HG03175 (cell line): ENCODE measurements at regions not wholly inside any gene's neighbourhood (a gene's known extent, or its start where the extent isn't known, plus 50 kb on each side); places are given as distances from the start of the nearest gene placed in this dataset.

ENCODE experiments used
- ATAC-seq: cut with Tn5 transposase; IDR thresholded peaks from one replicate; pipeline ENCODE4 v1.9.1; 2021; ENCODE audit warnings: mild to moderate bottlenecking, moderate library complexity; ENCODE audit not compliant: unreplicated experiment

GRCh38 chr17:15048933-15049794 lies 216.0 kb downstream of the PMP22 start:
- no peak for ATAC-seq

- no peak for ATAC-seq
Measured at GRCh38 chr17:15048381-15048780, 216.7 kb downstream of the PMP22 start.

GRCh38 chr17:15042311-15042710 lies 222.8 kb downstream of the PMP22 start:
- no peak for ATAC-seq

DNA sequence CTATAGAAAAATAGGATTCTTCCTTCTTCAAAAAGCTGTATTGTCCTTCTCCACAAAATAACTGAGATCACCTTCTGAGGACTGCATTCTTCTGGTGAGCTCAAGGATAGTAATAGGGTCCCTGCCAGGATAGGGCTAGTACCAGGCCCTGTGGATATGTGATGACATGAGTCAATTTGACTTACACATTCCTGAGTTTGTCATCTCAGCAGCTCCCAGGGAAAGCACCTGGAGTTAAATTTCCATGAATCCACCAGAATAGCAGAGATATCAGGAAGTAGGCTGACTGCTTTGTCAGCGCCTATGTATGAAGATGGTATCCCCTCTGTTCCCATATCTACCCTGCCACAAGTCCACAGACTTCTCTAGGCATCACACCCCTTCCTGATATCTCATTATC lies 225.8 kb downstream of the PMP22 start:
- no peak for ATAC-seq

DNA sequence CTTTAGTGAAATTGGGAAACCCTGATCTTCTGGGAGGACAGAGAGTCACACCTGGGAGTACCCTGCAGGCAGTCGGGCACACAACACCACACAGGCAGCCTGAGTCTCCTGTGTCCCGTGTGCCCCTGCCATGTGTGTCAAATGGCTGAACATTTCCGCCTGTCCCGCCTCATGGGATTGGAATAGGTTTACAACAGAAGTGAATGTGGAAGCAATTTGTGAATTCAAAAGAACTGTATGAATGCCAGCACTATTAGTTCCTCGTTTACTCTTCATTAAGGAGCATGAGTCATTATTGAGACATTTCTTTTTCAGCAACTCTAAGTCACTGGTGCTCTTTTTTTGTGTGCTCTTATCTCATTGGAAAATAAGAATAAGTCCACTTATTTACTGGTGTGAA lies 226.5 kb downstream of the PMP22 start:
- ATAC-seq: no peak

DNA sequence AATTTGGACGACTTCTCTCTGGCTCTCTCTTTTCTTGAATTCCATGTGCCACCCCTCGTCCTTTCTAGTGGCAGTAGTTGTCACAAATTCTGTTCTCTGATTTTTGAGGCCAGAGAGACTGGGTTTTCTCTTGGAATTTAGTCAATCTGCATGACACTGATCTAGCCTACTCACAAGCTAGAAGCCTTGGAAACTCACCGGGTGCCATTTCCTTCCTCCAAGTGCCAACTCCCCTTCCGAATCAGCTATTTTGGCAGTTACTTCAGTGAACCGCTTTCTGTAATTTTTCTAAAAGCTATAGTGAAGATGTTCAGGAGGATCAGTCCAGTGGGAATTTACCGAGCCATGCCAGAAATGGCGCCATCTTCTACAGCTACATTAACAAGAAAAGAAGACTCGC lies 228.9 kb downstream of the PMP22 start:
- no peak for ATAC-seq

DNA sequence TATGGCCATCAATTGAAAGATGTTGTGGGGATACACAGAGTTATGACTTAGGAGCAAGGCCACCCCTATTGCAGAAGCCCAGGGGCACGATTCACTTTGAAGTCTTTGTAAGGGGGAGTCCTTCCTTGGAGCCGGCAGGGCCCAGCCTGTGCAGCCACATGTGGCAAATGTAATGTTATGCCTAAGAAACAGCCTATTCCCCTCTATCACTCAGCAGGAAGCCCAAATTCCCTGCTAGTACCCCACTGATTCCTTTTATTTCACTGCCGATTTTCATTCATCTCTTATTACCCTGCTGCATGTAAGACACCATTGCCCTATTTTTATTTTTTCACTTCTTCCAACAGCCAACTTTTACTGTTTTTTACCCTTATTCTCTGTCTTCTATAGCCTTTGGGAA lies 233.2 kb downstream of the PMP22 start:
- no peak for ATAC-seq

GRCh38 chr17:15029469-15029868 lies 235.7 kb downstream of the PMP22 start:
- no peak for ATAC-seq

- no peak for ATAC-seq
Measured at GRCh38 chr17:15027853-15028252, 237.3 kb downstream of the PMP22 start.

DNA sequence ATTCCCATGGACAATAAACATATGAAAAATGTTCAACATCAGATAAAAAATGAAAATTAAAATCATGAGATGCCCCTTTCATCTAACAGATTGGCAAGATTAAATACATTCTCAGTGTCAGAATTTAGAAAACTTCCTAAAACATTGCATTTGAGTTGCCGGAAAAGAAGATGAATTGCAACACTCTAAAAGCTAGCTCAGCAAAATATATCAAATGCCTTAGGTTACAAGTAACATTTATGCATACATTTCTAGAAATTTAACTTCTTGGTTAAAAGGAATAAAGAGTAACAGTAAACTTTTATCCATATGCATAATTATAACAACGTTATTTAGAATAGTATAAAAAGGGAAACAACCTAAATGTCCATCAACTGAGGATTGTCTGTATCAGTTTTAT lies 239.0 kb downstream of the PMP22 start:
- ATAC-seq: no peak

DNA sequence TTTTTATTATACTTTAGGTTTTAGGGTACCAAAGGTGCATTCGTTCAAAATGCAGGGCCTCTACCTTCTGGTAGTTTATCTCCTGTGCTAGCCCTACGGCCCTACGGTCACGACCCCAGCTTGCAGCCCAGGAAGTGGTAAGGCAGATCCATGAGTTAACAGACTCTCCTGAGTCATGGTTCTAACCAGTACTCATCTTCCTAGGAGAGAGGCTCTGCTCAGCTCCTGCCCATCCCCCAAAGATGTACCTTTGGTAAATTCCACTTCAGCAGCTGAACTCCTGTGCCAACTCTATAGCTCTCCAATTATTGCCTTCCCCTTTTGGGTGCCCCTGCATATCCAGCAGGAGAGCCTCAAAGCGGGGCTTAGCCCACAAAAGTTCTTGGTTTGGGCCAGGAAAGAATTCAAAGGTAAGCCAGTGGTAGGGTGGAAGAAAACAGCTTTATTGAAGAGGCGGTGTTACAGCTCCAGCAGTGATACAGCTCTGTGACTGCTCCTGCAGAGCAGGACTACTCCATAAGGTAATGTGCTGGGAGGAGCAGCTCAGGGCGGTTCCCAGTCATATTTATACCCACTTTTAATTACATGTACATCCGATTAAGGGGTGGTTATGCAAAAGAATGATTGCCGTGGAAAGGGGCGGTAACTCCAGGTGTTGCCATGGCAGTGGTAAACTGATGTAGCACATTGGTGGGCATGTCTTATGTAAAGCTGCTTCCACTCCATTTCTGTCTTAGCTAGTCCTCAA lies 241.4 kb downstream of the PMP22 start:
- no peak for ATAC-seq

DNA sequence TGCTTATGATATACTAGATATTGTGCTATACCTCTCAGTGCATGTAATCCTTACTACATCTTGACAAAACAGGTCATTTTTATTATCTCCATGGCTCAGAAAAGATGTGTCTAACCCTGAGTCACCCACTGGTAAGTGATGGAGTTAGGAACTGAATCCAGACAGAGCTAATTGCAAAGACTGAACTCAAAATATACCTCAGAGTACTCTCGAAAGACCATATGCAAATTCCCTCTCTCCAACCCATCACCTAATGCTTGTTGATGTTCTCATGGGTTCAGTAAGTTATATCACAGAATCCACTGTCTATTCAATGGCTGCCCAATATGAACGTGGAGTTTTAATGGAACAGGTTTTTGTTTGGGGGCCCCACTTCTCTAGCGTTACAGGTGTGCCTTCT lies 246.0 kb downstream of the PMP22 start:
- no peak for ATAC-seq

DNA sequence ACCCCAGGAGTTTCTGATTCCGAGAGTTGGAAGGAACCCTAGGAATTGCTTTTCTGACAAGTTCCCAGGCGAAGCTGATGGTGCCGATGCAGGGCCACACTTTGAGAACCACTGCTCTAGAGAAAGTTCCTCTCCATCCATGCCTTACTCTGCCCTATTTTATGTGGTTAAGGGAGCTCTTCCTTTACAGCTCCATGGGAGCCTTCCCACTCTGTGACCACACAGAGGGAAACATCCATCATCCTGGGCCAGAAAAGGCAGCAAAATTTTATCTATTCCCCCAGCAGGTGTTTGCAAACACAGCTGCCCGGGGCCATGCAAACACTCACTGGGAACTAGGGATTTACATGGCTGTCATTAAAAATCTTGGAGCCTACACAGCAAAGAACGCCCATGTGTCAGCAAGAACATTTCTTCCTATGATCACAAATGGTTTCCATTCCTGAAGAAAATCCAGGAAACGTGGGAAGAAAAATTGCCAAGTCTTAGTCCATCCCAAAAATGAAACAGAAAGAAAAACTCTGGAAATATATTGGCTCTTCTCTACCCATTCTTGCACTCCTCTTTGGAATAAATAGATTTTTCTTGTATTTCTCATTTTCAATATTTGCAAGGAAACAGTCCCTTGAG lies 252.7 kb downstream of the PMP22 start:
- ATAC-seq: no peak

GRCh38 chr17:15009087-15009486 lies 256.0 kb downstream of the PMP22 start:
- ATAC-seq: no peak

DNA sequence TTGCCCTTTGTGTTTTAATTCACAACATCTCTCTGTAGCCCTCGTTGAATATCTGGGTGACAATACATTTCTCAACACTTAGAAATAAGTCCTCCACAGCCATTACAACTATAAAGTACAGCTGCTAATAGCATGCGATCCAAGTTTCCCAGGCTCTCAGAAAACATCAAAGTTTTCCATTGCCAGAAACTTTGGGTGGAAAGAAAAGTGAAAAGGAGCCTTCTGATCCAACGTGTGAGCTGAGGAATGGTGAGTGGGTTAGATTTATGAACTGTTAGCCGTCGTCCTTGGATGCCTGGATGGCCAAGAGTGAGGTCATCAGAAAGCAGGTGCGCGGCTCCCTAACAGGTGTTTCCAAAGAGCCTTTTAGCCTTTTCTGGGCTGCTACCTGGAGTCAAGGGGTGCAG lies 258.0 kb downstream of the PMP22 start:
- ATAC-seq: no peak

- no peak for ATAC-seq
Measured at GRCh38 chr17:15006421-15007128, 258.6 kb downstream of the PMP22 start.

DNA sequence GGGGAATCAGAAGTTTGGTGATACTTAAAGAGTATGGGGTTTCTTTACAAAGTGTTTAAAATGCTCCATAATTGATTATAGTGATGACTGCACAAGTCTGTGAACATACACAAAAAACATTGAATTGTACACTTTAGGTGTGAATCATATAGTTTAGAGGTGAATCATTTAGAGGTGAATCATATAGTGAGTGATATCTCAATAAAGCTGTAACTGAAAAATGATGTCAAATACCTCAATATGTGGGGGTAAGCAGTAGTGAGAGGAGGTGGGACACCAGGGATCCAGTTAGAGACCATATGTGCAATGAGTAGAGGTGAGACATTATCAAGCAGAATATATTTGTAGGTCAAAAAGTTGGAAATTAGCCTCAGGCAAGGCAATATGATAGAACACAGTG lies 264.5 kb downstream of the PMP22 start:
- ATAC-seq: no peak

- no peak for ATAC-seq
Measured at GRCh38 chr17:14997290-14997689, 267.8 kb downstream of the PMP22 start.

DNA sequence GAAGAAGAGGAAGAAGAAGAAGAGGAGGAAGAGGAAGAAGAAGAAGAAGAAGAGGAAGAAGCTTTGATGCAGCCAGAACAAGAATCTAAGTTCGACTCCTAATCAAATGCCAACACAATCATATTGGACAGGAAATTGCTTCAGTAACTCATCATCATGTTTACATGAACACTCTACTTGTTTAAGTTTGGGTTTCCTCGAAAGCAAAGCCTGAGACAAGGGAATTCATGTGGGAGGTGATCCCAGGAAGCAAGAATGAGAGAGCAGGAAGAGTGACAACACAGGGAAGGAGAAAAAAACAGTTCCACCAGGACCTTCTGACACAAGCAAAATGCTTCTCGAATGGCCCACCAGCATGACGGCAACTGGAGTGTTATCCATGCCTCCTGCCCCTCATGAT lies 279.0 kb downstream of the PMP22 start:
- no peak for ATAC-seq

DNA sequence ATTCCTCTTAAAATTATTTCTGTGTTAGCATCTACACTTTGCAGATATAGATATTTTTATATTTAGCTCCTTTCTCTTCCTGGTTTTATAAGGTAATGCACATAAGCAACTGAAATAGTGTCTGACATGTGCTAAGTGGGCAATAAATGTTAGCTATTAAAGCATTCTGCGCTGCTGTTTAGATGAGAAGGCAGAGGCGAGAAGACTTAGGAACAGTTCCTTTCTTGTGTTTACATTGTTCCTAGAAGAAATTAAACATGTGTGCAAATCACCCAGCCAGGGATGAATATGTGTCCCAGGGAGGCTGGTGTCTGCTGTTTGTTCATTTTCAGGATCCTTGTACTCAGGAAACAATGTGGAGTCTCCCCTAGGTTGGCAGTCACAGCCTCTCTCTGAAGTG lies 292.3 kb downstream of the PMP22 start:
- no peak for ATAC-seq

DNA sequence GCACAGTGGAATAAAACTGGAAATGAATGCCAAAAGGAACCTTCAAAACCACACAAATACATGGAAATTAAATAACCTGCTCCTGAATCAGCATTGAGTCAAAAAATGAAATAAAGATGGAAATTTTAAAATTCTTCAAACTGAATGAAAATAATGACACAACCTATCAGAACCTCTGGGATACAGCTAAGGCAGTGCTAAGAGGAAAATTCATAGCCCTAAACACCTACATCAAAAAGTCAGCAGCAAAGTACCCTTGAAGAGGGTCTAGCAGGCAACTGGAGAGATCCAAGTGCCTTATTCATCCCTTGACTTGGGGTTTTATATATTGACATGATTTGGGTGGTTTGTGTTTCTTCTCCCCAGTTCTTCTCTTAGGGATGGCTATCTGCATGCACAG lies 294.1 kb downstream of the PMP22 start:
- no peak for ATAC-seq
